CD8-positive, alpha-beta memory T cell (primary cell): ENCODE measurements at regions not wholly inside any gene's neighbourhood (a gene's known extent, or its start where the extent isn't known, plus 50 kb on each side); places are given as distances from the start of the nearest gene placed in this dataset.
A peak's percentile ranks its signal among the peaks of the same experiment; 100 is the strongest.

Experiments used
- CTCF ChIA-PET: fragments of 350-600 bp; sonication (Branson Sonifier 250); formaldehyde crosslinking; loops from one replicate; lab custom pipeline; 2021; ENCODE audit warnings: antibody characterized with exemption; lab: Charles Lee
- POLR2A ChIA-PET: fragments of 350-600 bp; sonication (Branson Sonifier 250); formaldehyde crosslinking; loops from one replicate; lab custom pipeline; 2021; ENCODE audit warnings: antibody characterized with exemption; lab: Charles Lee
- DNase-seq, 5 donors: peaks; one replicate each; pipeline versions ENCODE4 v3.0.0 to v3.0.0-alpha.2; 2020 to 2022; ENCODE audit warnings: mixed read lengths in 1 of 5
- H3K27ac ChIP-seq: one replicate; pipeline ENCODE4 v1.7.0; 2013; ENCODE audit warnings: low read depth, mild to moderate bottlenecking, low read length, moderate library complexity
- H3K27me3 ChIP-seq: 2 replicates; pipeline ENCODE4 v1.7.0; 2013; ENCODE audit warnings: low read length, mild to moderate bottlenecking; ENCODE audit not compliant: insufficient read depth, poor library complexity, severe bottlenecking
- H3K36me3 ChIP-seq: 2 replicates; pipeline ENCODE4 v1.7.0; 2013; ENCODE audit warnings: mild to moderate bottlenecking, low read length, moderate library complexity; ENCODE audit not compliant: insufficient read depth
- H3K4me1 ChIP-seq: 2 replicates; pipeline ENCODE4 v1.7.0; 2013; ENCODE audit warnings: mild to moderate bottlenecking, low read length, moderate library complexity; ENCODE audit not compliant: insufficient read depth
- H3K4me3 ChIP-seq: 2 replicates; pipeline ENCODE4 v1.7.0; 2013; ENCODE audit warnings: mild to moderate bottlenecking, low read length
- H3K9me3 ChIP-seq: 2 replicates; pipeline ENCODE4 v1.7.0; 2013; ENCODE audit warnings: mild to moderate bottlenecking, low read length
- H3K27ac Mint-ChIP-seq, 8 donors: one replicate each; pipeline ENCODE4 v1.8.0; 2020 to 2021; ENCODE audit warnings: mixed read lengths in 8 of 8, mild to moderate bottlenecking in 6 of 8, inconsistent platforms in 3 of 8, moderate library complexity in 3 of 8
- H3K27me3 Mint-ChIP-seq, 2 donors: one replicate each; pipeline ENCODE4 v1.8.0; 2020 to 2021; ENCODE audit warnings: mixed read lengths in 2 of 2, mild to moderate bottlenecking in 1 of 2, moderate library complexity in 1 of 2
- H3K36me3 Mint-ChIP-seq, 3 donors: one replicate each; pipeline ENCODE4 v1.8.0; 2020 to 2021; ENCODE audit warnings: mixed read lengths in 3 of 3, inconsistent platforms in 1 of 3, mild to moderate bottlenecking in 1 of 3
- H3K4me1 Mint-ChIP-seq, 3 donors: one replicate each; pipeline ENCODE4 v1.8.0; 2020 to 2021; ENCODE audit warnings: mixed read lengths in 3 of 3, inconsistent platforms in 1 of 3, mild to moderate bottlenecking in 1 of 3
- H3K4me3 Mint-ChIP-seq, 7 donors: one replicate each; pipeline ENCODE4 v1.8.0; 2020 to 2021; ENCODE audit warnings: mixed read lengths in 7 of 7, mild to moderate bottlenecking in 6 of 7, moderate library complexity in 4 of 7, inconsistent platforms in 2 of 7
- H3K9me3 Mint-ChIP-seq, 5 donors: one replicate each; pipeline ENCODE4 v1.8.0; 2020 to 2022; ENCODE audit warnings: mixed read lengths in 5 of 5, mild to moderate bottlenecking in 3 of 5, moderate library complexity in 2 of 5, inconsistent platforms in 1 of 5

- Mint-ChIP-seq H3K4me1 (no peaks in the 10 kb centered on the region), H3K27ac (no peak overlapping the region), H3K36me3 (no peaks in the 10 kb centered on the region), H3K27me3 (no peaks in the 10 kb centered on the region), H3K9me3 (peaks cover 0 to 9% (median 6%) of the 10 kb centered on the region in 5 donors), H3K4me3 (no peak overlapping the region)
- Histone ChIP-seq H3K9me3 (no peaks in the 10 kb centered on the region), H3K4me3 (no peak overlapping the region), H3K27ac (no peak overlapping the region), H3K27me3 (no peaks in the 10 kb centered on the region), H3K36me3 (no peaks in the 10 kb centered on the region), H3K4me1 (no peaks in the 10 kb centered on the region)
- ChIA-PET POLR2A (no interaction called here), CTCF (no interaction called here)
- no peak for DNase-seq
These were observed 132.1 kb upstream of the BRINP1 start for GRCh38 chr9:119501374-119501773.

- Mint-ChIP-seq H3K9me3 (peaks cover 0 to 9% (median 4%) of the 10 kb centered on the region in 5 donors), H3K4me1 (no peaks in the 10 kb centered on the region), H3K27me3 (no peaks in the 10 kb centered on the region), H3K27ac (no peak overlapping the region), H3K4me3 (no peak overlapping the region), H3K36me3 (no peaks in the 10 kb centered on the region)
- CTCF ChIA-PET: no interaction called here
- Histone ChIP-seq H3K27ac (no peak overlapping the region), H3K36me3 (no peaks in the 10 kb centered on the region), H3K27me3 (no peaks in the 10 kb centered on the region), H3K4me1 (no peaks in the 10 kb centered on the region), H3K9me3 (no peaks in the 10 kb centered on the region), H3K4me3 (no peak overlapping the region)
- no peak for DNase-seq
- POLR2A ChIA-PET: no interaction called here
These were observed 131.0 kb upstream of the BRINP1 start for GRCh38 chr9:119500072-119500771.

GRCh38 chr9:119487118-119487827, 118.0 kb upstream of the BRINP1 start:
- ChIA-PET CTCF (no interaction called here), POLR2A (no interaction called here)
- Histone ChIP-seq H3K27me3 (no peaks in the 10 kb centered on the region), H3K4me1 (no peaks in the 10 kb centered on the region), H3K36me3 (no peaks in the 10 kb centered on the region), H3K9me3 (no peaks in the 10 kb centered on the region), H3K4me3 (no peak overlapping the region), H3K27ac (no peak overlapping the region)
- H3K4me3 Mint-ChIP-seq: no peak overlapping the region
- H3K9me3 Mint-ChIP-seq: peaks cover 0 to 8% (median 7%) of the 10 kb centered on the region in 5 donors
- no peaks in the 10 kb centered on the region for H3K36me3 Mint-ChIP-seq
- H3K27ac Mint-ChIP-seq: no peak overlapping the region
- H3K27me3 Mint-ChIP-seq: peaks cover 0 to 1% of the 10 kb centered on the region in 2 donors
- no peaks in the 10 kb centered on the region for H3K4me1 Mint-ChIP-seq
- no peak for DNase-seq

GRCh38 chr9:119483153-119483552, 113.9 kb upstream of the BRINP1 start:
- Mint-ChIP-seq H3K27ac (peak overlapping the region in 1 of 8 donors; percentile 47), H3K27me3 (peaks cover 0 to 1% of the 10 kb centered on the region in 2 donors), H3K4me1 (no peaks in the 10 kb centered on the region), H3K36me3 (no peaks in the 10 kb centered on the region), H3K9me3 (peaks cover 0 to 8% (median 2%) of the 10 kb centered on the region in 5 donors), H3K4me3 (no peak overlapping the region)
- no peaks in the 10 kb centered on the region for H3K4me1 ChIP-seq
- H3K4me3 ChIP-seq: no peak overlapping the region
- ChIA-PET CTCF (no interaction called here), POLR2A (no interaction called here)
- H3K27ac ChIP-seq: no peak overlapping the region
- no peaks in the 10 kb centered on the region for H3K36me3 ChIP-seq
- H3K27me3 ChIP-seq: no peaks in the 10 kb centered on the region
- no peaks in the 10 kb centered on the region for H3K9me3 ChIP-seq
- no peak for DNase-seq

- Histone ChIP-seq H3K27me3 (no peaks in the 10 kb centered on the region), H3K36me3 (no peaks in the 10 kb centered on the region), H3K27ac (no peak overlapping the region), H3K9me3 (no peaks in the 10 kb centered on the region), H3K4me1 (no peaks in the 10 kb centered on the region), H3K4me3 (no peak overlapping the region)
- no peak overlapping the region for H3K27ac Mint-ChIP-seq
- no peaks in the 10 kb centered on the region for H3K27me3 Mint-ChIP-seq
- ChIA-PET CTCF (no interaction called here), POLR2A (no interaction called here)
- H3K9me3 Mint-ChIP-seq: peaks cover 0 to 8% (median 4%) of the 10 kb centered on the region in 5 donors
- H3K4me3 Mint-ChIP-seq: no peak overlapping the region
- H3K36me3 Mint-ChIP-seq: no peaks in the 10 kb centered on the region
- no peak for DNase-seq
- no peaks in the 10 kb centered on the region for H3K4me1 Mint-ChIP-seq
These were observed 108.0 kb upstream of the BRINP1 start for GRCh38 chr9:119477197-119477596.

- no peaks in the 10 kb centered on the region for H3K4me1 ChIP-seq
- DNase-seq: no peak
- no peaks in the 10 kb centered on the region for H3K9me3 ChIP-seq
- Mint-ChIP-seq H3K4me1 (no peaks in the 10 kb centered on the region), H3K27me3 (peaks cover 0 to 5% of the 10 kb centered on the region in 2 donors), H3K27ac (no peak overlapping the region), H3K36me3 (no peaks in the 10 kb centered on the region), H3K9me3 (peaks cover 0 to 18% (median 2%) of the 10 kb centered on the region in 5 donors), H3K4me3 (no peak overlapping the region)
- H3K27me3 ChIP-seq: no peaks in the 10 kb centered on the region
- CTCF ChIA-PET: no interaction called here
- POLR2A ChIA-PET: no interaction called here
- H3K36me3 ChIP-seq: no peaks in the 10 kb centered on the region
- H3K27ac ChIP-seq: no peak overlapping the region
- H3K4me3 ChIP-seq: no peak overlapping the region
These were observed 88.8 kb upstream of the BRINP1 start for GRCh38 chr9:119458068-119458467.

- Histone ChIP-seq H3K27me3 (no peaks in the 10 kb centered on the region), H3K4me1 (no peaks in the 10 kb centered on the region), H3K4me3 (no peak overlapping the region), H3K9me3 (no peaks in the 10 kb centered on the region), H3K27ac (no peak overlapping the region), H3K36me3 (no peaks in the 10 kb centered on the region)
- Mint-ChIP-seq H3K4me3 (no peak overlapping the region), H3K4me1 (no peaks in the 10 kb centered on the region), H3K27ac (no peak overlapping the region), H3K9me3 (peaks cover 0 to 13% (median 3%) of the 10 kb centered on the region in 5 donors), H3K27me3 (no peaks in the 10 kb centered on the region), H3K36me3 (no peaks in the 10 kb centered on the region)
- DNase-seq: no peak
- POLR2A ChIA-PET: no interaction called here
- CTCF ChIA-PET: no interaction called here
These were observed 84.7 kb upstream of the BRINP1 start for GRCh38 chr9:119453980-119454379.

- no peaks in the 10 kb centered on the region for H3K4me1 Mint-ChIP-seq
- POLR2A ChIA-PET: no interaction called here
- no peaks in the 10 kb centered on the region for H3K9me3 ChIP-seq
- no peaks in the 10 kb centered on the region for H3K27me3 Mint-ChIP-seq
- CTCF ChIA-PET: no interaction called here
- no peak overlapping the region for H3K4me3 ChIP-seq
- peaks cover 0 to 13% (median 3%) of the 10 kb centered on the region in 5 donors for H3K9me3 Mint-ChIP-seq
- no peak for DNase-seq
- H3K36me3 Mint-ChIP-seq: no peaks in the 10 kb centered on the region
- H3K4me1 ChIP-seq: no peaks in the 10 kb centered on the region
- H3K36me3 ChIP-seq: no peaks in the 10 kb centered on the region
- no peak overlapping the region for H3K27ac ChIP-seq
- no peak overlapping the region for H3K4me3 Mint-ChIP-seq
- H3K27ac Mint-ChIP-seq: no peak overlapping the region
- H3K27me3 ChIP-seq: no peaks in the 10 kb centered on the region
These were observed 84.3 kb upstream of the BRINP1 start for GRCh38 chr9:119453490-119453911.
